Stimulated activated CD8-positive, alpha-beta memory T cell treated with anti-CD3 and anti-CD28 coated beads, Interleukin-4, amount 100 ng/mL, for 4 hours (primary cell): ENCODE measurements at regions not wholly inside any gene's neighbourhood (a gene's known extent, or its start where the extent isn't known, plus 50 kb on each side); places are given as distances from the start of the nearest gene placed in this dataset.
"Not testable (repeated sequence)": the region's sequence is repeated elsewhere in the genome, so short reads cannot be mapped to it uniquely, and the experiment has no call there.

ENCODE experiments used
- DNase-seq, 2 donors: peaks; one replicate each; pipeline ENCODE4 v3.0.0-alpha.2; 2020; ENCODE audit warnings: low read depth in 2 of 2, low spot score in 1 of 2

GRCh38 chr2:83976628-83977027, 482.5 kb downstream of the SUCLG1 start:
- DNase-seq: not testable (repeated sequence)

GRCh38 chr2:83972128-83972527, 487.0 kb downstream of the SUCLG1 start:
- no peak for DNase-seq

- no peak for DNase-seq
Observed at GRCh38 chr2:83971547-83971946, 487.5 kb downstream of the SUCLG1 start.

GRCh38 chr2:83970217-83970929, 488.7 kb downstream of the SUCLG1 start:
- DNase-seq: no peak

- no peak for DNase-seq
Observed at GRCh38 chr2:83969085-83969484, 490.0 kb downstream of the SUCLG1 start.

GRCh38 chr2:83967854-83968253, 491.2 kb downstream of the SUCLG1 start:
- DNase-seq: no peak

- DNase-seq: not testable (repeated sequence)
Observed at GRCh38 chr2:83966946-83967345, 492.1 kb downstream of the SUCLG1 start.

- DNase-seq: no peak
Observed at GRCh38 chr2:83961512-83961911, 497.6 kb downstream of the SUCLG1 start.

GRCh38 chr2:83960371-83960770, 498.7 kb downstream of the SUCLG1 start:
- DNase-seq: no peak

GRCh38 chr2:83959266-83959665, 499.8 kb downstream of the SUCLG1 start:
- no peak for DNase-seq

GRCh38 chr2:83956991-83957390, 502.1 kb downstream of the SUCLG1 start:
- no peak for DNase-seq

GRCh38 chr2:83953697-83954096, 505.4 kb downstream of the SUCLG1 start:
- no peak for DNase-seq

GRCh38 chr2:83951378-83951947, 507.6 kb downstream of the SUCLG1 start:
- no peak for DNase-seq

- no peak for DNase-seq
Observed at GRCh38 chr2:83949361-83949760, 509.7 kb downstream of the SUCLG1 start.

GRCh38 chr2:83944191-83944590, 514.9 kb downstream of the SUCLG1 start:
- no peak for DNase-seq

- DNase-seq: no peak
Observed at GRCh38 chr2:83943265-83943664, 515.8 kb downstream of the SUCLG1 start.

GRCh38 chr2:83941886-83942285, 517.2 kb downstream of the SUCLG1 start:
- no peak for DNase-seq

GRCh38 chr2:83933749-83934148, 525.3 kb downstream of the SUCLG1 start:
- no peak for DNase-seq

- no peak for DNase-seq
Observed at GRCh38 chr2:83923531-83923930, 535.5 kb downstream of the SUCLG1 start.

- no peak for DNase-seq
Observed at GRCh38 chr2:83916559-83916958, 542.5 kb downstream of the SUCLG1 start.

GRCh38 chr2:83915381-83915780, 543.7 kb downstream of the SUCLG1 start:
- DNase-seq: no peak

GRCh38 chr2:83908750-83909149, 550.3 kb downstream of the SUCLG1 start:
- no peak for DNase-seq

GRCh38 chr2:83901317-83901716, 557.8 kb downstream of the SUCLG1 start:
- no peak for DNase-seq
